OCI-LY1 (cell line): ENCODE measurements at regions not wholly inside any gene's neighbourhood (a gene's known extent, or its start where the extent isn't known, plus 50 kb on each side); places are given as distances from the start of the nearest gene placed in this dataset.

Source experiments
- EZH2 ChIP-seq: fragments of 200-600 bp; sonication (generic), shearing (Covaris generic); IDR thresholded peaks from 2 replicates; pipeline ENCODE4 v1.8.0; 2017; ENCODE audit warnings: borderline replicate concordance, mixed run types, mild to moderate bottlenecking, antibody characterized with exemption, low read length, moderate library complexity, mixed read lengths
- TF ChIP-seq, protein P1 (sequence below): fragments of 200-600 bp; sonication (generic), shearing (Covaris generic); IDR thresholded peaks from 2 replicates; pipeline ENCODE4 v1.5.1; 2017; ENCODE audit warnings: mild to moderate bottlenecking, antibody characterized with exemption, low read length, moderate library complexity, mixed read lengths

GRCh38 chr7:95718577-95719410 lies 53.6 kb upstream of the DYNC1I1 start:
- TF ChIP-seq, protein P1, sequence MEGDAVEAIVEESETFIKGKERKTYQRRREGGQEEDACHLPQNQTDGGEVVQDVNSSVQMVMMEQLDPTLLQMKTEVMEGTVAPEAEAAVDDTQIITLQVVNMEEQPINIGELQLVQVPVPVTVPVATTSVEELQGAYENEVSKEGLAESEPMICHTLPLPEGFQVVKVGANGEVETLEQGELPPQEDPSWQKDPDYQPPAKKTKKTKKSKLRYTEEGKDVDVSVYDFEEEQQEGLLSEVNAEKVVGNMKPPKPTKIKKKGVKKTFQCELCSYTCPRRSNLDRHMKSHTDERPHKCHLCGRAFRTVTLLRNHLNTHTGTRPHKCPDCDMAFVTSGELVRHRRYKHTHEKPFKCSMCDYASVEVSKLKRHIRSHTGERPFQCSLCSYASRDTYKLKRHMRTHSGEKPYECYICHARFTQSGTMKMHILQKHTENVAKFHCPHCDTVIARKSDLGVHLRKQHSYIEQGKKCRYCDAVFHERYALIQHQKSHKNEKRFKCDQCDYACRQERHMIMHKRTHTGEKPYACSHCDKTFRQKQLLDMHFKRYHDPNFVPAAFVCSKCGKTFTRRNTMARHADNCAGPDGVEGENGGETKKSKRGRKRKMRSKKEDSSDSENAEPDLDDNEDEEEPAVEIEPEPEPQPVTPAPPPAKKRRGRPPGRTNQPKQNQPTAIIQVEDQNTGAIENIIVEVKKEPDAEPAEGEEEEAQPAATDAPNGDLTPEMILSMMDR, result peak; percentile 59
- no peak for TF ChIP-seq EZH2
